ENCODE measurements at regions not wholly inside any gene's neighbourhood (a gene's known extent, or its start where the extent isn't known, plus 50 kb on each side); places are given as distances from the start of the nearest gene placed in this dataset.
A peak's percentile ranks its signal among the peaks of the same experiment; 100 is the strongest.

DNA sequence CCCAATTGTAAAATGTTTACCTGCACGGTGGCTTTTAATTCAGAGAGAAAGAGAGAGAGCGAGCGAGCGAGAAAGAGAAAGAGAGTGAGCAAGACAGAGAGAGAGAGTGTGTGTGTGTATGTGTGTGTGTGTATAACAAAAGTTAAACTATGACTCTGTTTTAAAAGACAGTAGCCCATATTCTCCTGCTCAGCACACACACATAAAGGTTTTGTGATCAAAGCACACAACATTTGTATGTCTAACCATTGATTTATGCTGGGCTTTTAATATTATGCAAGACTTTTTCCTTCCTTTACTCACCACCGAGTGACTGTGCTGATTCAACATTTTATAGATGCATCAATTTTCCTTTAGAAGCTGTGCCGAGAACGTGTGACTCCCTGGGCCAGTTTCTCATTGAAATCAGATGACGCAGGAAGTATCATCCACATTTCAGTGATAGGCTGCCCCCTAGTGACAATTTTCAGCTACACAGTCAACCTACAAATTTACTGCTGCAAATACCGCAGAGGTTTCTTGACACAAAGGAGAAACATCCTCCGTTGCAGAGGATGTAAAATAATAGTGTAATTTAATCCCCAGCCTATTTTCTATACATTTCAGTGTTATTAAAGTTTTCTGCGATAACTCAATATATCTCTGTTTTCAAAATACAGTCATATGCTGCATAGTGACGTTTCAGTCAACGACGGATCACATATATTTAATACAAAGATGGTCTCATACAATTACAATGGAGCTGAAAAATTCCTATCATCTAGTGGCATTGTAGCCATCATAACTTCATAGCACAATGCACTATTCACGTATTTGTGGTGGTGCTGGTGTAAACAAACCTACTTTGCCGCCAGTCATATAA lies 165.9 kb upstream of the TANK start:
- Histone ChIP-seq H3K79me2 (ENCODE audit: insufficient read depth, low read length) (no peaks in the 10 kb centered on the region), H3K27ac (ENCODE audit: low read depth in 1 of 2, low read length in 2 of 2) (no peak overlapping the region), H3K4me2 (replicated peaks; ENCODE audit: extremely low read depth, low read length, poor library complexity, severe bottlenecking) (peak overlapping the region; percentile 41), H4K20me1 (ENCODE audit: insufficient read depth, low read length) (no peaks in the 10 kb centered on the region), H3K4me3 (replicated peaks in 1 of 3; ENCODE audit: low read depth in 2 of 3, low read length in 3 of 3) (no peak overlapping the region), H2AFZ (ENCODE audit: insufficient read depth, low read depth, low read length, poor library complexity, severe bottlenecking) (peak overlapping the region; percentile 29), H3K27me3 (ENCODE audit: control insufficient read depth in 2 of 2, insufficient read depth in 2 of 2, low read length in 2 of 2) (no peaks in the 10 kb centered on the region), H3K4me1 (ENCODE audit: control insufficient read depth in 1 of 2, insufficient read depth in 2 of 2, low read length in 2 of 2) (peaks cover 0 to 8% of the 10 kb centered on the region in 2 donors), H3K36me3 (replicated peaks in 1 of 2; ENCODE audit: control insufficient read depth in 1 of 2, insufficient read depth in 2 of 2, low read length in 2 of 2) (no peaks in the 10 kb centered on the region), H3K9me3 (replicated peaks in 1 of 2; ENCODE audit: control insufficient read depth in 1 of 2, insufficient read depth in 1 of 2, low read length in 2 of 2) (no peaks in the 10 kb centered on the region), H3K9ac (ENCODE audit: insufficient read depth, low read length, poor library complexity, severe bottlenecking) (no peak overlapping the region)
- Mint-ChIP-seq H3K9me3 (peaks cover 0 to 3% (median 0%) of the 10 kb centered on the region in 7 donors), H3K4me3 (peak overlapping the region in 1 of 2 donors; percentile 71), H3K4me1 (peaks cover 4% of the 10 kb centered on the region), H3K27ac (peak overlapping the region in 1 of 7 donors; percentile 83), H3K27me3 (ENCODE audit: low read depth in 3 of 3) (peaks cover 0 to 3% (median 0%) of the 10 kb centered on the region in 3 donors), H3K36me3 (no peaks in the 10 kb centered on the region)
- intact Hi-C loops (cut with micrococcal nuclease) = loop anchor here (5.0 to 10.0 kb wide), 3 partner anchors 580 to 672 kb away; no protein-coding TSS in a partner anchor
- DNase-seq = peak; percentile 66 to 80 (median 74)
- WGBS (ENCODE audit: insufficient coverage) = 0% methylated on average over 4 of the region's 16 CpGs
- TF ChIP-seq, protein P1, sequence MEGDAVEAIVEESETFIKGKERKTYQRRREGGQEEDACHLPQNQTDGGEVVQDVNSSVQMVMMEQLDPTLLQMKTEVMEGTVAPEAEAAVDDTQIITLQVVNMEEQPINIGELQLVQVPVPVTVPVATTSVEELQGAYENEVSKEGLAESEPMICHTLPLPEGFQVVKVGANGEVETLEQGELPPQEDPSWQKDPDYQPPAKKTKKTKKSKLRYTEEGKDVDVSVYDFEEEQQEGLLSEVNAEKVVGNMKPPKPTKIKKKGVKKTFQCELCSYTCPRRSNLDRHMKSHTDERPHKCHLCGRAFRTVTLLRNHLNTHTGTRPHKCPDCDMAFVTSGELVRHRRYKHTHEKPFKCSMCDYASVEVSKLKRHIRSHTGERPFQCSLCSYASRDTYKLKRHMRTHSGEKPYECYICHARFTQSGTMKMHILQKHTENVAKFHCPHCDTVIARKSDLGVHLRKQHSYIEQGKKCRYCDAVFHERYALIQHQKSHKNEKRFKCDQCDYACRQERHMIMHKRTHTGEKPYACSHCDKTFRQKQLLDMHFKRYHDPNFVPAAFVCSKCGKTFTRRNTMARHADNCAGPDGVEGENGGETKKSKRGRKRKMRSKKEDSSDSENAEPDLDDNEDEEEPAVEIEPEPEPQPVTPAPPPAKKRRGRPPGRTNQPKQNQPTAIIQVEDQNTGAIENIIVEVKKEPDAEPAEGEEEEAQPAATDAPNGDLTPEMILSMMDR (IDR thresholded peaks at IDR 0.05) = peak; percentile 82

DNA sequence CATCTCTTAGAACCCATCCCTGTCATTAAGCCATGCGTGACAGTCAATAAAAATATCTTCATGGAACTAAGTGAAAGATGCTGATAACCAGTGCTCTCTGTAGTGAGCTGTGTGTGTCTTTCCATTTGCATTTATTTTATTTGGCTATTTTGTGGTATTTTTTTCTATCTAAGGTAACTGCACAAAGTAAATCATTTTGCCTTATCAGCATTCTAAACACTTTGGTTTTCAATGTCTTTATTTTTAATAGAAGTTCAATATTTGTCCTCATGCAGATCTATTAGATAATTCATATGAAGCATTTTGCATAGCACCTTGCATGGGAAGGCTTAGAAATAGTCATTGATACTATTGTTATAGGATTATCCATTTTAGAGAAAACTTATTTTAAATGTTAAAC lies 163.6 kb upstream of the TANK start:
- H3K27me3 Mint-ChIP-seq (ENCODE audit: low read depth in 3 of 3) = peaks cover 0 to 3% (median 0%) of the 10 kb centered on the region in 3 donors
- Histone ChIP-seq H3K9me3 (replicated peaks in 1 of 2; ENCODE audit: control insufficient read depth in 1 of 2, insufficient read depth in 1 of 2, low read length in 2 of 2) (no peaks in the 10 kb centered on the region), H3K27me3 (ENCODE audit: control insufficient read depth in 2 of 2, insufficient read depth in 2 of 2, low read length in 2 of 2) (no peaks in the 10 kb centered on the region), H4K20me1 (ENCODE audit: insufficient read depth, low read length) (no peaks in the 10 kb centered on the region), H3K79me2 (ENCODE audit: insufficient read depth, low read length) (no peaks in the 10 kb centered on the region), H3K27ac (ENCODE audit: low read depth in 1 of 2, low read length in 2 of 2) (no peak overlapping the region), H2AFZ (ENCODE audit: insufficient read depth, low read depth, low read length, poor library complexity, severe bottlenecking) (no peak overlapping the region), H3K36me3 (replicated peaks in 1 of 2; ENCODE audit: control insufficient read depth in 1 of 2, insufficient read depth in 2 of 2, low read length in 2 of 2) (no peaks in the 10 kb centered on the region), H3K4me2 (replicated peaks; ENCODE audit: extremely low read depth, low read length, poor library complexity, severe bottlenecking) (no peak overlapping the region), H3K4me1 (ENCODE audit: control insufficient read depth in 1 of 2, insufficient read depth in 2 of 2, low read length in 2 of 2) (peaks cover 0 to 8% of the 10 kb centered on the region in 2 donors), H3K9ac (ENCODE audit: insufficient read depth, low read length, poor library complexity, severe bottlenecking) (no peak overlapping the region), H3K4me3 (replicated peaks in 1 of 3; ENCODE audit: low read depth in 2 of 3, low read length in 3 of 3) (no peak overlapping the region)
- H3K36me3 Mint-ChIP-seq = no peaks in the 10 kb centered on the region
- H3K27ac Mint-ChIP-seq = no peak overlapping the region
- TF ChIP-seq, protein P1 (IDR thresholded peaks at IDR 0.05) = no peak
- peaks cover 4% of the 10 kb centered on the region for H3K4me1 Mint-ChIP-seq
- no peak overlapping the region for H3K4me3 Mint-ChIP-seq
- H3K9me3 Mint-ChIP-seq = peaks cover 0 to 3% (median 0%) of the 10 kb centered on the region in 7 donors
- no CpG with 5 or more reads among the region's 1 CpG for WGBS (ENCODE audit: insufficient coverage)
- DNase-seq = no peak
- intact Hi-C loops (cut with micrococcal nuclease) = loop anchor here (10.0 kb wide), 2 partner anchors 582 to 672 kb away; no protein-coding TSS in a partner anchor

Data from CD14-positive monocyte (primary cell).